GM21528 (cell line): ENCODE measurements at regions not wholly inside any gene's neighbourhood (a gene's known extent, or its start where the extent isn't known, plus 50 kb on each side); places are given as distances from the start of the nearest gene placed in this dataset.
A peak's percentile ranks its signal among the peaks of the same experiment; 100 is the strongest.

Experiments
- ATAC-seq: cut with Tn5 transposase; IDR thresholded peaks from one replicate; pipeline ENCODE4 v1.9.1; 2021; ENCODE audit warnings: mild to moderate bottlenecking, moderate library complexity; ENCODE audit not compliant: unreplicated experiment, low FRiP score

GRCh38 chr2:30310371-30310770 lies 79.0 kb downstream of the LBH start:
- ATAC-seq = no peak

GRCh38 chr2:30310955-30311354 lies 79.6 kb downstream of the LBH start:
- peak; percentile 85 for ATAC-seq

DNA sequence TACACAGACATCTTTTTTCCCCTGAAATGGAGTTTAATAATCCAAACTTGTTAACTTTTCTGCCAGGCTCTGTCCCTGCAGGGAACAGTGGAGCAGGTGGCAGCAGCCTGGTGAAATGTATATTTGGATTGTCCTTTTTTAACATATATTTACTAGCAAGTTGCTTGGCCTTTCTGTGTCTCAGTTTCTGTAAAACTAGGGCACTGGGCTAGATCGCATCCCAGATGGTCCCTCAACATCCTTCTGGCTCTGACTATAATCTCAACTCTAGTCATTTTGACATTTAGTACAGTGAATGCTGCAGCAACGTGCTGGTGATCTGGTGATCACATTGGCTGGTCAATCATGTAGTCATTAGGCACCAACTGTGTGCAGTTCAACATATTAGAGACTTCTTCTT lies 80.4 kb downstream of the LBH start:
- no peak for ATAC-seq

DNA sequence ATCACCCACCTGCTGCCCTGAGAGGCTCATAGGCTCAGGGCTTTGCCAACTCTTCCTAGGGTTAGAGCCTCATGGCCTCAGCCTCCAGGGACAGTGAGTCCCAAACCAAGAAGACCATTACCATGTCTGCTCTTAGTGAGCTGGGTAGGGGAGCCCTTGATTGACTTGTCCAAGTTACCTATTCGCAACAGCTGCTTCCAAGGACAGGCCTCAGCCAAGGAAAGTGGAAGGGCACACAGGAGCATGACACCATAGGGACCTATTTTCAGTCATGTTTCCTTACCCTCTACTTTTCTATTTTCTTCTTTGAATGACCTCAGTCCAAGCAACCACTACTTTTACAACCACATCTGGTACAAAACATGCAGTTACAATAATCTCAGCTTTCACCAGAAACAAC lies 81.6 kb downstream of the LBH start:
- no peak for ATAC-seq

DNA sequence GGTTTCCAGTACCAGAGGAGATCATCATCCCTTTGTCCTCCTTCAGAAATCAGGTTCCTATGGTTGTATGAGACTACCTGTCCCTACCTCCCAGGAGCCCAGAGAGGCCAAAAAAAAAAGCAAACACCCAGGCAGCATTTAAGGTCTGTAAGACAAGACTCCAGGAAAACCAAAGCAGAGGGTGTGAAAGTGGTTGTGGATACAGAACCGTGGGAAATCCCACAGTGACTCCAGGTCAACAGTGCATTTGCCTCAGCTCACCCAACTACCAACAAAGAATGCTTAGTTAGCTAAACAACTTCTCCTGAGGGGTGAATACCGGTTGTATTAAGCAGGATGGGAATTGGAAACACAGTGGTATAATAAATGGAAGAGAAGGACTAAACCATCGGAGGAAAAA lies 83.6 kb downstream of the LBH start:
- no peak for ATAC-seq

- ATAC-seq = no peak
Measured at GRCh38 chr2:30315391-30316063, 84.2 kb downstream of the LBH start.

- ATAC-seq = no peak
Measured at GRCh38 chr2:30316408-30316807, 85.1 kb downstream of the LBH start.

DNA sequence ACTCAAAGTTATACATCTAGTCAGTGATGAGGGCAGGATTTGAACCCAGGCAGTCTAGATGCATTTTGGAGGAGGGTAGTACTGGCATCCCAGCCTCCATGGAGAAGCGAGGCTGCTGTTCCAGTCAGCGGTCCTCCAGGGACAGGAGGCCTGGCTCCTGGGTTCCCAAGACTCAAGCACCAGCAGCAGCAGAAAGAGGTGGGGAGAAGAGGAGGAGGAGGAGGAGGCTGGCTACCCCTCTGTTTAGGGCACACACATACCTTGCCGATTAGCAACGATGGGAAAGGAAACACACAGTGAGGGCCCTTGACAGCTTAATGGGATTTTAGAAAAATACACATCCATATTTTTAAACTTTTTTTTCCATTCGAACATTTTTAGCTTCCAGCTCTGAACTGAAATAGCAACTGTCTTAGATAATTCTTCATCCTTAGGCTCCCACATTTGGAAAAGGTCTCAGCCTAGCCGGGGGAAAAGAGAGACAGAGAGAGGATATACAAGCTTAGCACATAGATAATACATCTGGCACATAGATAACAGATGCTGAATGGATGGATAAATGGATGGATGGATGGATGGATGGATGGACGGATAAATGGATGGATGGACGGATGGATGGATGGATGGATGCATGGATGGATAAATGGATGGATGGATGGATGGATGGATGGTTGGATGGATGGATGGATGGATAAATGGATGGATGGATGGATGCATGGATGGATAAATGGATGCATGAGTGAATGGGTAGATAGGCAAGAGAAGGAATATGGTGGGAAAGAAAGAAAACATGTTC lies 87.9 kb downstream of the LBH start:
- ATAC-seq = no peak

GRCh38 chr2:30321466-30321865 lies 90.1 kb downstream of the LBH start:
- ATAC-seq = no peak

- ATAC-seq = no peak
Measured at GRCh38 chr2:30323499-30323898, 92.2 kb downstream of the LBH start.

GRCh38 chr2:30324245-30324908 lies 93.0 kb downstream of the LBH start:
- no peak for ATAC-seq

GRCh38 chr2:30325600-30326328 lies 94.4 kb downstream of the LBH start:
- no peak for ATAC-seq

GRCh38 chr2:30326497-30326896 lies 95.2 kb downstream of the LBH start:
- ATAC-seq = no peak

DNA sequence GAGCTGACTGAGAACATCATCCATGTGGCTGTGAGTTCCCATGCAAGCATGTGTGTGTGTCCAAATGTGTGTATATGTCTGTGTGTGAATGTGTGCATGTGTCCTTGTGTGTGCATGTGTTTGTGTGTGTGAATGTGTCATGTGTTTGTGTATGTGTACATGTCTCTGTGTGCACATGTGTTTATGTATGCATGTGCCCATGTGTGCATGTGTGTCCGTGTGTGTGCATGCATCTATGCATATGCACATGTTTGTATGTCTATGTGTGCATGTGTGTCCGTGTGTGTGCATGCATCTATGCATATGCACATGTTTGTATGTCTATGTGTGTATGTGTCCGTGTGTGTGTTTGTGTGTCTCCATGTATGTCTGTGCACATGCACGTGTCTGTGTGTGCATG lies 99.7 kb downstream of the LBH start:
- ATAC-seq = no peak

- ATAC-seq = no peak
Measured at GRCh38 chr2:30331869-30332268, 100.5 kb downstream of the LBH start.

GRCh38 chr2:30332791-30333453 lies 101.6 kb downstream of the LBH start:
- no peak for ATAC-seq

GRCh38 chr2:30334762-30335363 lies 103.5 kb downstream of the LBH start:
- ATAC-seq = no peak

DNA sequence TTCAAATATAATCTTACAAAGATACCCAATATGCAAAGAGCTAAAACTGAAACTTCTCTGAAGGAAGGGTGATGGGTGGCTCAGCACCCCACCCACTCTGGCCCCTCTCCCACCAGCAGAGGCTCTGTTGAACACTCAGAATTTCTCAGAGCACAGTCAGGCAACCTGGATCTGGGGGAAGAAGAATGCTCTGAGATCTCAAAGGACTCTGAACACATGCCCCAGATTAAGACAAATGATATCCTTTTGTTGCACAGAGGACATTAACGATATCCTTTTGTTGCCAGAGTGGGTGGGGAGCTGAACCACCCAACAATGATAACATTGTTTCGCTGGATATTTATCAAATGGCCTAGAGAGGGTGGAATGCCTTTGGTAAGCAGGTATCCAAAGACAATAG lies 104.8 kb downstream of the LBH start:
- ATAC-seq = no peak

GRCh38 chr2:30336978-30337841 lies 105.9 kb downstream of the LBH start:
- peak; percentile 89 for ATAC-seq
